GM23338 (cell line): ENCODE measurements at regions not wholly inside any gene's neighbourhood (a gene's known extent, or its start where the extent isn't known, plus 50 kb on each side); places are given as distances from the start of the nearest gene placed in this dataset.
A peak's percentile ranks its signal among the peaks of the same experiment; 100 is the strongest.

Source experiments
- ATAC-seq: fragments of 200-7000 bp; cut with Tn5 transposase; 3 replicates; pipeline ENCODE4 v1.9.1; 2020
- DNase-seq: peaks from one replicate; pipeline ENCODE4 v3.0.0-alpha.2; 2015; ENCODE audit warnings: low spot score
- H2AFZ ChIP-seq: fragments of 200-600 bp; sonication (generic); 2 replicates; pipeline ENCODE4 v1.8.0; 2016; ENCODE audit warnings: antibody characterized with exemption, mild to moderate bottlenecking, moderate library complexity
- H3F3A ChIP-seq: fragments of 200-600 bp; sonication (generic); replicated peaks from 2 replicates; pipeline ENCODE4 v1.8.0; 2017; ENCODE audit warnings: antibody characterized with exemption, mixed run types, low read depth
- H3K27ac ChIP-seq: fragments of 200-600 bp; sonication (generic); 2 replicates; pipeline ENCODE4 v1.6.1; 2016; ENCODE audit warnings: low read depth
- H3K27me3 ChIP-seq: fragments of 200-600 bp; sonication (generic); 2 replicates; pipeline ENCODE4 v1.8.0; 2016; ENCODE audit warnings: mild to moderate bottlenecking, mixed run types, moderate library complexity; ENCODE audit not compliant: insufficient read depth
- H3K36me3 ChIP-seq: fragments of 200-600 bp; sonication (generic); 2 replicates; pipeline ENCODE4 v1.8.0; 2016; ENCODE audit warnings: mild to moderate bottlenecking; ENCODE audit not compliant: insufficient read depth
- H3K4me1 ChIP-seq: fragments of 200-600 bp; sonication (generic); 2 replicates; pipeline ENCODE4 v1.8.0; 2016; ENCODE audit warnings: mild to moderate bottlenecking, moderate library complexity; ENCODE audit not compliant: insufficient read depth
- H3K4me2 ChIP-seq: fragments of 200-600 bp; sonication (generic); 2 replicates; pipeline ENCODE4 v1.7.1; 2017; ENCODE audit warnings: mixed run types
- H3K4me3 ChIP-seq: fragments of 200-600 bp; sonication (generic); 2 replicates; pipeline ENCODE4 v1.6.1; 2016; ENCODE audit warnings: mixed run types
- H3K79me2 ChIP-seq: fragments of 200-600 bp; sonication (generic); replicated peaks from 2 replicates; pipeline ENCODE4 v1.8.0; 2017; ENCODE audit warnings: mild to moderate bottlenecking; ENCODE audit not compliant: insufficient read depth
- H3K9me2 ChIP-seq: fragments of 200-600 bp; sonication (generic); 2 replicates; pipeline ENCODE4 v1.8.0; 2017; ENCODE audit not compliant: insufficient read depth
- H4K20me1 ChIP-seq: fragments of 200-600 bp; sonication (generic); replicated peaks from 2 replicates; pipeline ENCODE4 v1.8.0; 2017; ENCODE audit warnings: mild to moderate bottlenecking; ENCODE audit not compliant: insufficient read depth
- H3K27ac Mint-ChIP-seq: 2 replicates; pipeline ENCODE4 v1.8.0; 2020; ENCODE audit warnings: inconsistent platforms, mild to moderate bottlenecking, moderate library complexity, mixed read lengths
- H3K27me3 Mint-ChIP-seq: 3 replicates; pipeline ENCODE4 v1.8.0; 2022; ENCODE audit warnings: low read depth, mild to moderate bottlenecking, moderate library complexity, mixed read lengths, inconsistent platforms; ENCODE audit not compliant: insufficient read depth, poor library complexity
- H3K36me3 Mint-ChIP-seq: 3 replicates; pipeline ENCODE4 v1.8.0; 2021; ENCODE audit warnings: low read depth, mild to moderate bottlenecking, inconsistent platforms, moderate library complexity, mixed read lengths
- H3K4me1 Mint-ChIP-seq: 3 replicates; pipeline ENCODE4 v1.8.0; 2020; ENCODE audit warnings: mild to moderate bottlenecking, inconsistent platforms, mixed read lengths
- H3K4me3 Mint-ChIP-seq: 3 replicates; pipeline ENCODE4 v1.8.0; 2021; ENCODE audit warnings: moderate library complexity, mild to moderate bottlenecking, inconsistent platforms, mixed read lengths
- H3K9me3 Mint-ChIP-seq: 3 replicates; pipeline ENCODE4 v1.8.0; 2020; ENCODE audit warnings: moderate library complexity, mild to moderate bottlenecking, inconsistent platforms, mixed read lengths
- CREB1 ChIP-seq: fragments of 250-450 bp; sonication (Bioruptor Pico); IDR thresholded peaks from 2 replicates; pipeline ENCODE4 v1.5.0; 2020; ENCODE audit warnings: low read depth, mild to moderate bottlenecking, moderate library complexity
- ETS1 ChIP-seq: IDR thresholded peaks from 2 replicates; pipeline ENCODE4 v1.6.1; 2016; ENCODE audit warnings: antibody characterized with exemption
- EZH2 ChIP-seq: fragments of 200-600 bp; sonication (generic); IDR thresholded peaks from one replicate; pipeline ENCODE4 v1.8.0; 2017; ENCODE audit warnings: antibody characterized with exemption, mild to moderate bottlenecking, low read depth; ENCODE audit not compliant: unreplicated experiment
- EZH2phosphoT487 ChIP-seq: fragments of 200-600 bp; sonication (generic); IDR thresholded peaks from one replicate; pipeline ENCODE4 v1.8.1; 2018; ENCODE audit warnings: antibody characterized with exemption; ENCODE audit not compliant: unreplicated experiment
- JUNB ChIP-seq: IDR thresholded peaks from one replicate; pipeline ENCODE4 v1.6.1; 2016; ENCODE audit warnings: antibody characterized with exemption; ENCODE audit not compliant: unreplicated experiment
- NANOG ChIP-seq: IDR thresholded peaks from 2 replicates; pipeline ENCODE4 v1.6.1; 2016; ENCODE audit warnings: antibody characterized with exemption, borderline replicate concordance
- POLR2AphosphoS5 ChIP-seq: IDR thresholded peaks from 2 replicates; pipeline ENCODE4 v1.6.1; 2016; ENCODE audit warnings: antibody characterized with exemption, low read depth
- REST ChIP-seq: IDR thresholded peaks from one replicate; pipeline ENCODE4 v1.6.1; 2018; ENCODE audit warnings: antibody characterized with exemption; ENCODE audit not compliant: unreplicated experiment
- STAT1 ChIP-seq: IDR thresholded peaks from one replicate; pipeline ENCODE4 v1.6.1; 2016; ENCODE audit warnings: antibody characterized with exemption; ENCODE audit not compliant: unreplicated experiment
- ZNF114 ChIP-seq: fragments of 250-450 bp; sonication (Bioruptor Pico); IDR thresholded peaks from 2 replicates; pipeline ENCODE4 v1.5.0; 2020; ENCODE audit warnings: mild to moderate bottlenecking, moderate library complexity
- ZNF331 ChIP-seq: fragments of 250-450 bp; sonication (Bioruptor Pico); IDR thresholded peaks from 2 replicates; pipeline ENCODE4 v1.5.0; 2020; ENCODE audit warnings: low read depth, mild to moderate bottlenecking, moderate library complexity
- TF ChIP-seq, protein P1 (sequence below): fragments of 250-450 bp; sonication (Bioruptor Pico); IDR thresholded peaks from 2 replicates; pipeline ENCODE4 v1.5.0; 2020; ENCODE audit warnings: mild to moderate bottlenecking, moderate library complexity
- TF ChIP-seq, protein P2 (sequence below), 2 experiments: fragments of 200-600 bp in 1 of 2; sonication (generic) in 1 of 2; conservative IDR thresholded peaks; 2 replicates each; pipeline versions ENCODE4 v1.5.1 to v1.6.1; 2016 to 2017; ENCODE audit warnings: antibody characterized with exemption in 2 of 2, low read depth in 2 of 2, mild to moderate bottlenecking in 2 of 2, moderate library complexity in 1 of 2

- Histone ChIP-seq H3K27ac (no peak overlapping the region), H3K9me2 (no peaks in the 10 kb centered on the region), H3K36me3 (no peaks in the 10 kb centered on the region), H4K20me1 (no peaks in the 10 kb centered on the region), H2AFZ (no peak overlapping the region), H3K27me3 (no peaks in the 10 kb centered on the region), H3K4me2 (peak overlapping the region; percentile 9; the same call in 1 of the 2 replicates), H3K79me2 (no peaks in the 10 kb centered on the region), H3K4me3 (no peak overlapping the region), H3K4me1 (peaks cover 9% of the 10 kb centered on the region), H3F3A (no peaks in the 10 kb centered on the region)
- DNase-seq (peak; percentile 15), ATAC-seq (peak; percentile 70)
- Mint-ChIP-seq H3K4me3 (no peak overlapping the region), H3K36me3 (no peaks in the 10 kb centered on the region), H3K4me1 (peaks cover 23% of the 10 kb centered on the region), H3K27ac (no peak overlapping the region; the same call in 1 of the 2 replicates), H3K9me3 (no peaks in the 10 kb centered on the region), H3K27me3 (no peaks in the 10 kb centered on the region)
- TF ChIP-seq, protein P1, sequence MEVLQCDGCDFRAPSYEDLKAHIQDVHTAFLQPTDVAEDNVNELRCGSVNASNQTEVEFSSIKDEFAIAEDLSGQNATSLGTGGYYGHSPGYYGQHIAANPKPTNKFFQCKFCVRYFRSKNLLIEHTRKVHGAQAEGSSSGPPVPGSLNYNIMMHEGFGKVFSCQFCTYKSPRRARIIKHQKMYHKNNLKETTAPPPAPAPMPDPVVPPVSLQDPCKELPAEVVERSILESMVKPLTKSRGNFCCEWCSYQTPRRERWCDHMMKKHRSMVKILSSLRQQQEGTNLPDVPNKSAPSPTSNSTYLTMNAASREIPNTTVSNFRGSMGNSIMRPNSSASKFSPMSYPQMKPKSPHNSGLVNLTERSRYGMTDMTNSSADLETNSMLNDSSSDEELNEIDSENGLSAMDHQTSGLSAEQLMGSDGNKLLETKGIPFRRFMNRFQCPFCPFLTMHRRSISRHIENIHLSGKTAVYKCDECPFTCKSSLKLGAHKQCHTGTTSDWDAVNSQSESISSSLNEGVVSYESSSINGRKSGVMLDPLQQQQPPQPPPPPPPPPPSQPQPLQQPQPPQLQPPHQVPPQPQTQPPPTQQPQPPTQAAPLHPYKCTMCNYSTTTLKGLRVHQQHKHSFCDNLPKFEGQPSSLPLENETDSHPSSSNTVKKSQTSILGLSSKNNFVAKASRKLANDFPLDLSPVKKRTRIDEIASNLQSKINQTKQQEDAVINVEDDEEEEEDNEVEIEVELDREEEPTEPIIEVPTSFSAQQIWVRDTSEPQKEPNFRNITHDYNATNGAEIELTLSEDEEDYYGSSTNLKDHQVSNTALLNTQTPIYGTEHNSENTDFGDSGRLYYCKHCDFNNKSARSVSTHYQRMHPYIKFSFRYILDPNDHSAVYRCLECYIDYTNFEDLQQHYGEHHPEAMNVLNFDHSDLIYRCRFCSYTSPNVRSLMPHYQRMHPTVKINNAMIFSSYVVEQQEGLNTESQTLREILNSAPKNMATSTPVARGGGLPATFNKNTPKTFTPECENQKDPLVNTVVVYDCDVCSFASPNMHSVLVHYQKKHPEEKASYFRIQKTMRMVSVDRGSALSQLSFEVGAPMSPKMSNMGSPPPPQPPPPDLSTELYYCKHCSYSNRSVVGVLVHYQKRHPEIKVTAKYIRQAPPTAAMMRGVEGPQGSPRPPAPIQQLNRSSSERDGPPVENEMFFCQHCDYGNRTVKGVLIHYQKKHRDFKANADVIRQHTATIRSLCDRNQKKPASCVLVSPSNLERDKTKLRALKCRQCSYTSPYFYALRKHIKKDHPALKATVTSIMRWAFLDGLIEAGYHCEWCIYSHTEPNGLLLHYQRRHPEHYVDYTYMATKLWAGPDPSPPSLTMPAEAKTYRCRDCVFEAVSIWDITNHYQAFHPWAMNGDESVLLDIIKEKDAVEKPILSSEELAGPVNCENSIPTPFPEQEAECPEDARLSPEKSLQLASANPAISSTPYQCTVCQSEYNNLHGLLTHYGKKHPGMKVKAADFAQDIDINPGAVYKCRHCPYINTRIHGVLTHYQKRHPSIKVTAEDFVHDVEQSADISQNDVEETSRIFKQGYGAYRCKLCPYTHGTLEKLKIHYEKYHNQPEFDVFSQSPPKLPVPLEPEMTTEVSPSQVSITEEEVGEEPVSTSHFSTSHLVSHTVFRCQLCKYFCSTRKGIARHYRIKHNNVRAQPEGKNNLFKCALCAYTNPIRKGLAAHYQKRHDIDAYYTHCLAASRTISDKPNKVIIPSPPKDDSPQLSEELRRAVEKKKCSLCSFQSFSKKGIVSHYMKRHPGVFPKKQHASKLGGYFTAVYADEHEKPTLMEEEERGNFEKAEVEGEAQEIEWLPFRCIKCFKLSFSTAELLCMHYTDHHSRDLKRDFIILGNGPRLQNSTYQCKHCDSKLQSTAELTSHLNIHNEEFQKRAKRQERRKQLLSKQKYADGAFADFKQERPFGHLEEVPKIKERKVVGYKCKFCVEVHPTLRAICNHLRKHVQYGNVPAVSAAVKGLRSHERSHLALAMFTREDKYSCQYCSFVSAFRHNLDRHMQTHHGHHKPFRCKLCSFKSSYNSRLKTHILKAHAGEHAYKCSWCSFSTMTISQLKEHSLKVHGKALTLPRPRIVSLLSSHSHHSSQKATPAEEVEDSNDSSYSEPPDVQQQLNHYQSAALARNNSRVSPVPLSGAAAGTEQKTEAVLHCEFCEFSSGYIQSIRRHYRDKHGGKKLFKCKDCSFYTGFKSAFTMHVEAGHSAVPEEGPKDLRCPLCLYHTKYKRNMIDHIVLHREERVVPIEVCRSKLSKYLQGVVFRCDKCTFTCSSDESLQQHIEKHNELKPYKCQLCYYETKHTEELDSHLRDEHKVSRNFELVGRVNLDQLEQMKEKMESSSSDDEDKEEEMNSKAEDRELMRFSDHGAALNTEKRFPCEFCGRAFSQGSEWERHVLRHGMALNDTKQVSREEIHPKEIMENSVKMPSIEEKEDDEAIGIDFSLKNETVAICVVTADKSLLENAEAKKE = no peak
- no peak for TF ChIP-seq ETS1
- TF ChIP-seq, protein P2, sequence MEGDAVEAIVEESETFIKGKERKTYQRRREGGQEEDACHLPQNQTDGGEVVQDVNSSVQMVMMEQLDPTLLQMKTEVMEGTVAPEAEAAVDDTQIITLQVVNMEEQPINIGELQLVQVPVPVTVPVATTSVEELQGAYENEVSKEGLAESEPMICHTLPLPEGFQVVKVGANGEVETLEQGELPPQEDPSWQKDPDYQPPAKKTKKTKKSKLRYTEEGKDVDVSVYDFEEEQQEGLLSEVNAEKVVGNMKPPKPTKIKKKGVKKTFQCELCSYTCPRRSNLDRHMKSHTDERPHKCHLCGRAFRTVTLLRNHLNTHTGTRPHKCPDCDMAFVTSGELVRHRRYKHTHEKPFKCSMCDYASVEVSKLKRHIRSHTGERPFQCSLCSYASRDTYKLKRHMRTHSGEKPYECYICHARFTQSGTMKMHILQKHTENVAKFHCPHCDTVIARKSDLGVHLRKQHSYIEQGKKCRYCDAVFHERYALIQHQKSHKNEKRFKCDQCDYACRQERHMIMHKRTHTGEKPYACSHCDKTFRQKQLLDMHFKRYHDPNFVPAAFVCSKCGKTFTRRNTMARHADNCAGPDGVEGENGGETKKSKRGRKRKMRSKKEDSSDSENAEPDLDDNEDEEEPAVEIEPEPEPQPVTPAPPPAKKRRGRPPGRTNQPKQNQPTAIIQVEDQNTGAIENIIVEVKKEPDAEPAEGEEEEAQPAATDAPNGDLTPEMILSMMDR (conservative IDR thresholded peaks at IDR 0.05; ENCODE audit: low read depth in 2 of 2) = no peak
- no peak for TF ChIP-seq ZNF114
- TF ChIP-seq JUNB = no peak
- TF ChIP-seq STAT1 = no peak
- no peak for TF ChIP-seq POLR2AphosphoS5
- no peak for TF ChIP-seq NANOG
- no peak for TF ChIP-seq CREB1 (CRISPR knock-in tag)
- TF ChIP-seq REST = no peak
- TF ChIP-seq EZH2 = no peak
- TF ChIP-seq ZNF331 (CRISPR knock-in tag) = no peak
- TF ChIP-seq EZH2phosphoT487 = no peak
These were observed 286.4 kb downstream of the CDH19 start for GRCh38 chr18:66317243-66318090.
